KOPT-K1 (cell line): ENCODE measurements at regions not wholly inside any gene's neighbourhood (a gene's known extent, or its start where the extent isn't known, plus 50 kb on each side); places are given as distances from the start of the nearest gene placed in this dataset.

ENCODE experiments used
- H3K27ac ChIP-seq: fragments of 200-600 bp; sonication (generic); 2 replicates; pipeline ENCODE4 v1.5.1; 2016; ENCODE audit warnings: antibody characterized with exemption, mild to moderate bottlenecking, low read depth, low read length; ENCODE audit not compliant: poor library complexity, severe bottlenecking
- H3K36me3 ChIP-seq: fragments of 200-600 bp; sonication (generic); 2 replicates; pipeline ENCODE4 v1.5.1; 2017; ENCODE audit warnings: antibody characterized with exemption, mild to moderate bottlenecking, low read length, moderate library complexity; ENCODE audit not compliant: insufficient read depth
- H3K9me3 ChIP-seq: fragments of 200-600 bp; sonication (generic); 2 replicates; pipeline ENCODE4 v1.5.1; 2017; ENCODE audit warnings: antibody characterized with exemption, low read length, mild to moderate bottlenecking; ENCODE audit not compliant: insufficient read depth, poor library complexity, severe bottlenecking

GRCh38 chr2:161019311-161019710 is 140.9 kb upstream of the TANK start:
- H3K27ac ChIP-seq: no peak overlapping the region
- no peaks in the 10 kb centered on the region for H3K36me3 ChIP-seq

GRCh38 chr2:161020437-161020836 is 139.8 kb upstream of the TANK start:
- no peak overlapping the region for H3K27ac ChIP-seq
- peaks cover under 1% of the 10 kb centered on the region for H3K9me3 ChIP-seq
- no peaks in the 10 kb centered on the region for H3K36me3 ChIP-seq

More at GRCh38 chr2:161019311-161019710, 140.9 kb upstream of the TANK start:
- peaks cover 10% of the 10 kb centered on the region for H3K9me3 ChIP-seq

DNA sequence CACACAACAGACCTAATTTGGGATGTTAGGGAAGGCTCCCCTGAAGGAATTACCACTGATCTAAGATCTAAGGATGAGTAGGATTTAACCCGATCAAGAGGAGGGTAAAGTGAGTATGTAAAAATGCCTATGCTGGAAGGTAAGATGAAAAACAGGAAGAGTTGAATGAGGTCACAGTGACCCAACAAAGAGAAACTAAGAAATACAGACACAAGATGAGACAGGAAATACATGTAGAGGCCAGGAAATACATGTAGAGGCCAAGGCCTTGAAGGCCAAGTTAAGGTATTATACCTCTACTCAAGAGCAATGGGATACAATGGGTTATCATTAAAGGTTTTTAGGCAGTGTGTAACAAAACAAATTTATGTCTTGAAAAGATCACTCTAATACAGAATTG is 131.6 kb upstream of the TANK start:
- H3K36me3 ChIP-seq: no peaks in the 10 kb centered on the region
- H3K27ac ChIP-seq: no peak overlapping the region
- no peaks in the 10 kb centered on the region for H3K9me3 ChIP-seq

- no peaks in the 10 kb centered on the region for H3K36me3 ChIP-seq
- H3K9me3 ChIP-seq: no peaks in the 10 kb centered on the region
- H3K27ac ChIP-seq: no peak overlapping the region
Measured at GRCh38 chr2:161029321-161029720, 130.9 kb upstream of the TANK start.

GRCh38 chr2:161030260-161031063 is 129.8 kb upstream of the TANK start:
- no peak overlapping the region for H3K27ac ChIP-seq
- no peaks in the 10 kb centered on the region for H3K9me3 ChIP-seq

GRCh38 chr2:161031511-161031910 is 128.7 kb upstream of the TANK start:
- no peaks in the 10 kb centered on the region for H3K36me3 ChIP-seq
- no peak overlapping the region for H3K27ac ChIP-seq
- no peaks in the 10 kb centered on the region for H3K9me3 ChIP-seq

More at GRCh38 chr2:161030260-161031063, 129.8 kb upstream of the TANK start:
- H3K36me3 ChIP-seq: no peaks in the 10 kb centered on the region

DNA sequence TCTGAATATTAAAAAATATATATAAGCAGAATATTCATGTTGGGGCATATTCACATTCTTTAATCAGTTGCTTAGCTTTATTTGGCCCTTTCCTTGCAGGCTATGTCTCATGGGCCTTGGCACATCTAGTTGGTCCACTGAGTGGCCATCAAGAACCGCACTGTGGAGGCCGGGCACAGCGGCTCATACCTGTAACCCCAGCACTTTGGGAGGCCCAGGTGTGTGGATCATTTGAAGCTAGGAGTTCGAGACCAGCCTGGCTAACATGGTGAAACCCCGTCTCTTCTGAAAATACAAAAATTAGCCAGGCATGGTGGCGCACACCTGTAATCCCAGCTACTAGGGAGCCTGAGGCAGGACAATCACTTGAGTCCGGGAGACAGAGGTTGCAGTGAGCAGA is 127.6 kb upstream of the TANK start:
- no peak overlapping the region for H3K27ac ChIP-seq
- no peaks in the 10 kb centered on the region for H3K9me3 ChIP-seq
- H3K36me3 ChIP-seq: no peaks in the 10 kb centered on the region

DNA sequence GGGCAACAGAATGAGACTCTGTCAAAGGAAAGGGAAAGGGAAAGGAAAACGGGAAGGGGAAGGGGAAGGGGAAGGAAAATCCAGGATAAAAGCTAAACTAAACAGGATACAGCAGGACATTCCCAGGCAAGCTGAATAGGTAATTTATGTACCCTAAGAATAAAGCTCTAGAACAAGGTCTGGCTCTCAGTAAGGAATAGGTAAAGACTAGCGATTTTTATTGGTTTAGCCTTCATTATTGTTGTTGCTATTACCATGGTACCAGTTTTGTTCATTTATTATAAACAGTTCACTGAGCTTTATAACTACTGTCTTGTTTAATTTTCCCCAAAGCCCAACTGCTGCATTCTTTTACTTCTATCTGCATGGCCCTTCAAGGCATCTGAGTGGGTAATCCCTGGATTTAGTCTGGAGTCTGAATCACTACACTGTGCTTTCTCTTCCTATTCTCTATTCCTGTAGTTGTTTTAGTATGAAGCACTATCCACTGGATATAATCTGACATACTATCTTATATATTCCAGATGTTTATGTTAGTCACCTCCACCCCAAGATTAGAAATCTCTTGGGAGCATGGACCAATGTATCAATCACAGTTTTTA is 127.1 kb upstream of the TANK start:
- H3K9me3 ChIP-seq: no peaks in the 10 kb centered on the region

DNA sequence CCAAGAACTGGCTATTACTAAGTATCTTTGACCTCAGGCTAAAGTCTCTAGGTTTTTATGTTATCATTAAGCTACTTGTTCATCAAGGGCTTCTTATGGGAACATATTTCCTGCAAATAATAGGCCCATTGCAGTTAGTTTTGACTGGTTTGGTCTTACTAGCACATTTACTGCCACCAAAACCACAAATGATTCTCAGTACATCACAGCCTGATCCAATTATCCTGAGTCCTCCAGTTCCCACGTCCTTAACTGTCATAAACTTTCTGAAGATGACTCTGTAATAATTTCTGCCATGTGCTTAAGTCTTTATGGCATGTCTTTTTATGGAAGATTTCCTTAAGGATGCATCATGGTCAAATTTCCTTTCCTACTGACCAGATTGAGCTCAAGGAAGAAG is 123.3 kb upstream of the TANK start:
- H3K27ac ChIP-seq: no peak overlapping the region
- no peaks in the 10 kb centered on the region for H3K9me3 ChIP-seq
- H3K36me3 ChIP-seq: no peaks in the 10 kb centered on the region

More for the DNA sequence above, 127.1 kb upstream of the TANK start:
- Histone ChIP-seq H3K36me3 (no peaks in the 10 kb centered on the region), H3K27ac (no peak overlapping the region)

GRCh38 chr2:161039071-161039470 is 121.2 kb upstream of the TANK start:
- no peak overlapping the region for H3K27ac ChIP-seq

DNA sequence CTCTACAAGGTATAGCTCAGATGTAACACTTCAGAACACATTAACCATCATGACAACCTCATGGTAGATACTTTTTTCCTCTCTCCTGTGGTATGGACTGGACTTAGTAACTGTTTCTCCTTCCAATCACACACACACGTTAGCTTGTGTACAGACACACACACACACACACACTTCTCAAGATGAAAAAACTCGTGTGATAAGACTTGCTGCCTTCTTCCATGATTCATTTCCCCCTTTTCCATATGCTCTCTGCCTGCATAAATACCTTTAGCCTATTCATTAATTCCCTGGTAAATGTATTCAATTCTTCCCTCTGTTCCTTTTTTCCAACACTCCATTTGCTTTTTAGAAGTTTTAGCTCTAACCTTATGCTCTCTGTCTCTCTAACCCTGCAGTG is 118.9 kb upstream of the TANK start:
- no peaks in the 10 kb centered on the region for H3K9me3 ChIP-seq
- H3K36me3 ChIP-seq: no peaks in the 10 kb centered on the region
- no peak overlapping the region for H3K27ac ChIP-seq

More at GRCh38 chr2:161039071-161039470, 121.2 kb upstream of the TANK start:
- Histone ChIP-seq H3K9me3 (no peaks in the 10 kb centered on the region), H3K36me3 (no peaks in the 10 kb centered on the region)

DNA sequence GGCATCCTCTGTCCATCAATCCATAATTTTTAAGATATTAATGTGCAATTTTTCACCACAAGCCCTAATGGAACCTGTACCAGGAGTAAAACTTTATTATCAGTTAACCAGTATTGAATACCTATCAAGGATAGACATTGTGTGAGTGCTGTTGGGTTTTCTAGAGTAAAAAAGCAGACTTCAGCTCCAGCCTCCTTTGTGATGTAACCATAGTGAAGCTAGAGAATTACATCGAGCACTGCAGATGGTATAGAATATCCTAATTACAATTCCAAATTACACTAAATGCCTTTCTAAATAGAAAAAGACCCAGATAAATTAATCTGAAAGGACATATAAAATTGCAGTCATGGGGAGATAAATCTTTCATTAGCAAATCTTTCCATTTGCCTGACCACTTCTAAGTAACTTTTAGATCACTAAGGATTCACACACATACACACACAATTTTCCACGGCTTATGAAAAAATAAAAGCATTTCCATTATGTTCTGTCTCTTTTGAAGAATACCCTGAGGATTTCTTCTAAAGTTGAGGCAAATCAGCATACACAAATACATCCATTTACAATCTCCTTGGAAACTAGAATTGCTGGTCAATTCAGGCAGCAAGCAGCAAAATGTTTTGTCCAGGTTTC is 117.1 kb upstream of the TANK start:
- no peaks in the 10 kb centered on the region for H3K36me3 ChIP-seq
- no peak overlapping the region for H3K27ac ChIP-seq
- H3K9me3 ChIP-seq: no peaks in the 10 kb centered on the region

DNA sequence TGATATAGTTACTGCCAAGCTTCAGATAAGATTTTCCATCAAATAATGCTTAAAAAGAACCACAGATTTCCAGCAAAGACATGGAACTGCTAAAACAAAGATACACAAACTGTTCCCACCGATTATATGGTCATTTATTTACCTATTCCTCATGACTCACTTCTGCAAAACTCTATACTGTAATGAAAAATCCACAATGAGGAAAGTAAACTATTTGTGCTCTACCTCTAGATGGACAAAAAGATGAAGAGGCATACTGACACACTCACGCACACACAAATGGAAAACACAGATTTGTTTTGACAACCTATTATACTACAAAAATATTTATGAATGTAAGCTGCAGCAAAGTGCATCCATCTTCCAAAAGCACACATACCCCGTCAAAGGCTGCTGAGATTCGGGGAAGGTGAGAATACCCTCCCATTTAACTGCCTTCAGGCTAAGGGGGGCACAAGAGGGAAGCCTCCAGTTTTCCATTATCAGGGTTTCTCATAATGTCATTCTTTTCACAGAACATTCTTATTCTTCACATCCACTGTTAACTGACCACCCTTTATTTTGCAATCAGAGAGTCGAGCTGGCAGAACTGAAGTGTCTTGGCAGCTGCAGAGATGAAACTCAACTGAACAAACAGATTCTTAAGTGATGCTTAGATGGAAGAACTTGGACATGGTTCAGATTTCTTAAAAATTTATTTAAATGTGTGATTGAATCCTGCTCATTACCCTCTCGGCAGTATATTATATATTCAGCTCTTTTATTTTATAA is 115.9 kb upstream of the TANK start:
- no peaks in the 10 kb centered on the region for H3K9me3 ChIP-seq
- no peaks in the 10 kb centered on the region for H3K36me3 ChIP-seq
- H3K27ac ChIP-seq: no peak overlapping the region

DNA sequence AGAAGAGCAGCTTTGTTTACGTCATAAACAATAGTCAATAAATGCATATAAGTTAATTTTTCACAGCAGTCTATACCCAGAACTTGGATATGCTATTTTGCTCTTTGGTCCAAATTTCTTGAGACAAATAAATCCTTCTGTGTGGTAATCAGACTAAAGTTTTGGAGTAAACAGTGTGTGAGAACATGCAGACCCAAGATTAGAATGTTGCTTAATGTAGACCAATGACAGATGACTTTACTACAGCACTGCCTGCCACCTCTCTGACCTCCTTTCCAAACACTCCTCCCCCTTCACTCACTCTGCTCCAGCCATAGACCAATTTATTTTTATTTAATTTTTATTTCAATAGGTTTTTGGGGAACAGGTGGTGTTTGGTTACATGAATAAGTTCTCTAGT is 115.3 kb upstream of the TANK start:
- no peaks in the 10 kb centered on the region for H3K36me3 ChIP-seq
- no peak overlapping the region for H3K27ac ChIP-seq
- no peaks in the 10 kb centered on the region for H3K9me3 ChIP-seq

DNA sequence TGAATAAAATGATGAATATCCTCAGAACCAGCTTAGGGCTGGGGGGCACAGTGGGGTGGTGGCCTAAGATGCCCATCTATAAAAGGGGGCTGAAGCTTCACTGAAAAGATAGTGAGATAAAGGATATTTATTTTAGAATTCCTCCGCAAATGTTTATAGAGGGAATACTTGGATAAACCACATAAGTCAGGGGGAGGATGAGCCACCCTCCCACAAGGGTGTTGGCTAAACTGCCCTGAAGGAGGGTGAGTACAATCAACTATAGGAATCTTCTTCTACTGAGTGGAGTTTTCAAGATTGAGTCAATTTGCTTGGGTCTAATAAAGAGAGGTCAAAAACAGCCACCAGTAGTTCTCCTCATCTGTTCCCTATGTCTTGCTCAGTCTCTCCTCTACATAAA is 114.5 kb upstream of the TANK start:
- Histone ChIP-seq H3K36me3 (no peaks in the 10 kb centered on the region), H3K9me3 (no peaks in the 10 kb centered on the region), H3K27ac (no peak overlapping the region)
